HT1080 (cell line): ENCODE measurements at regions not wholly inside any gene's neighbourhood (a gene's known extent, or its start where the extent isn't known, plus 50 kb on each side); places are given as distances from the start of the nearest gene placed in this dataset.
A peak's percentile ranks its signal among the peaks of the same experiment; 100 is the strongest.

ENCODE experiments used
- DNase-seq: peaks from one replicate; pipeline ENCODE4 v3.0.0-alpha.2; 2015; ENCODE audit warnings: low read depth

DNA sequence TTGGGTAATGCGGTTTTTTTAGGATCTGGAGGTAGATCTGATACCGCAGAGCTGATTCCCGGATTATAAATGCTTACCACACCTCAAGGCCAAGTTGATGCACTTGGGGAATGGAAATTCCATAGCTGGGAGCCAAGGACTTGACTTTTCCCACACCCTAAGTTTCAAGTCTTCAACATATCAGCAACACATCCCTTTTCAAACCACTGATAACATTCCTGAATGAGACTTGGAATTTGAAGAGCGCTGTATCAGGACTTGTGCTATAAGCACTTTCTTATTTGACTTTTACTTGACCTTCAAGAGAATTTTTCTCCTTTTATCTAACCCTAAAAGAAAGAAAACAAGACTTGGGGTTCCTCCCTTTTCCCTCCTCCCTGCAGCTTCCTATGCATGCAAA lies 90.6 kb upstream of the NAA20 start:
- no peak for DNase-seq

DNA sequence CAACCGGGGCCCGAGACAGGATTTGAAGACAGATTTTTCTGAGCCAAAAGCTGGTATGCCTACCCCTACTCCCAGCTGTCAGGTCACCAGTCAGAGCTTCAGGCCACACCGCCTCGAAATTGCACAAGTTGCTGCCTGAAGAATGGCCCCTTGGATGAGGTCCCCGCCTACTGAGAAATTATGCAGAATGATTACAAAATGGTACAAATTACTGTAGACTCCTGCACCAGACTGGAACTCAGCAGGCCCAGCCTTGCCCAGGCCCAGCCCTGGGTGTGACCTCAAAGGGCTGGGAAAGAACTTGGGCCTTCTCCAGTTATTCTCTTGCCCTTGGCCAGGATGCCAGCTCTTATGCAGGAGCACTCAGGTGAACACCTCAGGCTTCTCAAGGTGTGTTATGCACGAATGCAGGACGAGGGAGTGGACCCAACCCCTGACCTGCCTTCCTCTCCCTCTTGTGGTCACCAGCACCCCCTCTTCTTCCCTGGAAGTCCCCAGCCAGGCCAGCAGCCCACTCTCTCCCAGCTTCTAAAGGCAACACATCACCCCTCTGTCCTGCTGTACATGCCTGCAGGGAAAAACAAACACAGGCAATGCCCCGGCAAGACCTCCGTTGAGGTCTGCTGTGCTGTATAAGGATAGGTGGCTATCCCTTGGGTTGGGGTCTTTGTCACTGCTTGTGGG lies 88.7 kb upstream of the NAA20 start:
- DNase-seq: no peak

- no peak for DNase-seq
Observed at GRCh38 chr20:19929012-19929360, 88.2 kb upstream of the NAA20 start.

GRCh38 chr20:19929481-19930145 lies 87.5 kb upstream of the NAA20 start:
- DNase-seq: no peak

GRCh38 chr20:19930426-19930825 lies 86.7 kb upstream of the NAA20 start:
- DNase-seq: no peak

GRCh38 chr20:19932170-19932667 lies 84.9 kb upstream of the NAA20 start:
- peak; percentile 61 for DNase-seq

GRCh38 chr20:19934792-19935491 lies 82.2 kb upstream of the NAA20 start:
- DNase-seq: no peak

GRCh38 chr20:19935842-19936241 lies 81.3 kb upstream of the NAA20 start:
- no peak for DNase-seq

DNA sequence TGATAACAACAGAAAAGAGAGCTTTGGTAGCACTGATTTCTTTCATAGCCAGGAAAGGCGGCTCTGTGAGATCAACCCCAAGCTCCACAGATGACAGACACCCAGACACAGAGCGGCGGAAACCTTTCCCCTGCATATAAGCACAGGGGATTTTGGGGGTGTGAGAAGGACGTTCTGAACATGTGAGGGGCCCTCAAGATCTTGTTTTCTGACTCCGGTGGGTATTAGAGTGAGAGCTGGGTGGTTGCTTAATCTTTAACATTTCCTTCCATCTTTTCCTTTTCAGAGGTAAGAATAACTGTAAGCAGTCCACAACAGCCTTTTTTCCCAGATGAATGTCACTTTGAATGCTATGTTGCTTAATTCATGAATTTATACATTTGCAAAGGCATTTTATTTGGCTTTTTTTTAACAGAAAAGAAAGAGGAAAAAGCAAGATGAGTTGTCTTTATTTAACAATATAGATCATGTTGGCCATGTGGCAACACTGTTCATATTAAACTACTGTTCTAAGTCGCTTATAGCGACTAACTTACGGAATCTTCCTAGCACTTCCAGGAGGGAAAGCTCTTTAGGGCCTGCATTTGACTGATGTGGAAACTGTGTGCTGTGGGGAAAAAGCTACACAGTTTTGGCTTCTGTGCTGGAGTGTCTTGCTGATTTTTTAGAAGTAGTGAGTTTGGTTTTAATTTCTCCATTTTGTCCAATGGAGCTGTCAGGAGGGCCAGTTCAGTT lies 80.5 kb upstream of the NAA20 start:
- DNase-seq: no peak

- DNase-seq: no peak
Observed at GRCh38 chr20:19937218-19937617, 79.9 kb upstream of the NAA20 start.

GRCh38 chr20:19937651-19938420 lies 79.3 kb upstream of the NAA20 start:
- DNase-seq: no peak

GRCh38 chr20:19938421-19939090 lies 78.6 kb upstream of the NAA20 start:
- no peak for DNase-seq

GRCh38 chr20:19940988-19941460 lies 76.1 kb upstream of the NAA20 start:
- peak; percentile 22 for DNase-seq

- DNase-seq: no peak
Observed at GRCh38 chr20:19942611-19943010, 74.6 kb upstream of the NAA20 start.

DNA sequence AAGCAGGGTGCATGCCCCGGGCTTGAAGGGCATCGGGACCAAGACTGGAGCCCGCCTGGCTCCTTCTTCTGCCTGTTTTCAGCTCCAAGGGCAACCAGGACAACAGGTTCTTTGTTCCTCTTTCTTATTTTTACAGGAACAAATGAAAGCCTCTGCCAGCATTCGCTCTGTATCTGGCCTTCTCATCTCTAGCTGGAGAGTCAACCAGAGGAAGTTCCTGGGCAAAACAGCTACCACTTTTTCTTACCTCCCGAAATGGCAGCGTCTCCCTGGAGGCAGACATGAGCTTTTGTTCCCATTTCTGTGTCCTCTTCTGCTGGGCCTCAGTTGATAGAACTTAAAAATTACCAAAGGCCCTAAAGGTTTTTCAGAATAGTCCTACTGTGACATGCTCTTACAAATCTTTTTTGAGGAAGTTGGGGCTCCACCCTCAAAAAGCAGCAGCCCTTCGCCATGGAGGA lies 74.1 kb upstream of the NAA20 start:
- DNase-seq: no peak

GRCh38 chr20:19944772-19945459 lies 72.2 kb upstream of the NAA20 start:
- no peak for DNase-seq

GRCh38 chr20:19945732-19946670 lies 71.2 kb upstream of the NAA20 start:
- DNase-seq: no peak

- peak; percentile 73 for DNase-seq
Observed at GRCh38 chr20:19947611-19948264, 69.4 kb upstream of the NAA20 start.
